ENCODE measurements at regions not wholly inside any gene's neighbourhood (a gene's known extent, or its start where the extent isn't known, plus 50 kb on each side); places are given as distances from the start of the nearest gene placed in this dataset.
A peak's percentile ranks its signal among the peaks of the same experiment; 100 is the strongest.

DNA sequence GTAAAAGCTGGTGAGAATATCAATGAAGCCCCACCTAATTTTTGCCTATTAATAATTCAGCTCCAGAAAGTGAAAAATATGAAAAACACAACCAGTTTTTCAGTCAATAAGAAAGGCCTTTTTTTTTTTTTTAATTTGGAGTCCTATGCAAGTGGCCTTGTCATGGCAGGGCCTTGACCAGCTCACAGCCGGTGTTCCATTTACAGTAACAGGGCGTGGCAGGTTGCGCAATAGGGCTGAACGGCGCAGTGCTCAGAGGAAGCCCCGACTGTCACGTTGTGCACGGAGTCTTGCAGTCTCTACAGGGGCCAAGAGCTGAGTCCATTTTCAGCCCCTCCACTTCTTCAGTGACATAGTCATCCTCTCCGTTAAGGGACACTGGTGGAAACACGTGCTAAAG lies 184.1 kb upstream of the FN1 start:
- Histone ChIP-seq H3K9me2 (ENCODE audit: insufficient read depth, low read length) (no peaks in the 10 kb centered on the region), H3K9ac (ENCODE audit: low read length) (no peak overlapping the region), H4K20me1 (ENCODE audit: insufficient read depth) (no peaks in the 10 kb centered on the region), H3K27ac (ENCODE audit: low read length) (peak overlapping the region; percentile 9), H3K9me3 (ENCODE audit: low read length) (no peaks in the 10 kb centered on the region), H3K36me3 (ENCODE audit: insufficient read depth, low read length) (no peaks in the 10 kb centered on the region), H3F3A (ENCODE audit: insufficient read depth, low read length, poor library complexity, severe bottlenecking) (no peaks in the 10 kb centered on the region), H3K4me2 (ENCODE audit: low read length) (no peak overlapping the region), H3K79me2 (replicated peaks; ENCODE audit: insufficient read depth, low read length) (no peaks in the 10 kb centered on the region), H3K4me3 (ENCODE audit: low read length) (peak overlapping the region; percentile 37), H3K27me3 (ENCODE audit: insufficient read depth, low read depth, low read length) (no peaks in the 10 kb centered on the region), H2AFZ (ENCODE audit: low read depth, low read length) (peak overlapping the region; percentile 23)
- no peak for TF ChIP-seq TAF1 (IDR thresholded peaks at IDR 0.05; ENCODE audit: low read depth)
- TF ChIP-seq SMC3 (conservative IDR thresholded peaks at IDR 0.05; ENCODE audit: poor library complexity) = no peak
- TF ChIP-seq EZH2 (IDR thresholded peaks at IDR 0.05; ENCODE audit: borderline replicate concordance, insufficient read depth, low read length, poor library complexity, severe bottlenecking) = no peak
- TF ChIP-seq, protein P1, sequence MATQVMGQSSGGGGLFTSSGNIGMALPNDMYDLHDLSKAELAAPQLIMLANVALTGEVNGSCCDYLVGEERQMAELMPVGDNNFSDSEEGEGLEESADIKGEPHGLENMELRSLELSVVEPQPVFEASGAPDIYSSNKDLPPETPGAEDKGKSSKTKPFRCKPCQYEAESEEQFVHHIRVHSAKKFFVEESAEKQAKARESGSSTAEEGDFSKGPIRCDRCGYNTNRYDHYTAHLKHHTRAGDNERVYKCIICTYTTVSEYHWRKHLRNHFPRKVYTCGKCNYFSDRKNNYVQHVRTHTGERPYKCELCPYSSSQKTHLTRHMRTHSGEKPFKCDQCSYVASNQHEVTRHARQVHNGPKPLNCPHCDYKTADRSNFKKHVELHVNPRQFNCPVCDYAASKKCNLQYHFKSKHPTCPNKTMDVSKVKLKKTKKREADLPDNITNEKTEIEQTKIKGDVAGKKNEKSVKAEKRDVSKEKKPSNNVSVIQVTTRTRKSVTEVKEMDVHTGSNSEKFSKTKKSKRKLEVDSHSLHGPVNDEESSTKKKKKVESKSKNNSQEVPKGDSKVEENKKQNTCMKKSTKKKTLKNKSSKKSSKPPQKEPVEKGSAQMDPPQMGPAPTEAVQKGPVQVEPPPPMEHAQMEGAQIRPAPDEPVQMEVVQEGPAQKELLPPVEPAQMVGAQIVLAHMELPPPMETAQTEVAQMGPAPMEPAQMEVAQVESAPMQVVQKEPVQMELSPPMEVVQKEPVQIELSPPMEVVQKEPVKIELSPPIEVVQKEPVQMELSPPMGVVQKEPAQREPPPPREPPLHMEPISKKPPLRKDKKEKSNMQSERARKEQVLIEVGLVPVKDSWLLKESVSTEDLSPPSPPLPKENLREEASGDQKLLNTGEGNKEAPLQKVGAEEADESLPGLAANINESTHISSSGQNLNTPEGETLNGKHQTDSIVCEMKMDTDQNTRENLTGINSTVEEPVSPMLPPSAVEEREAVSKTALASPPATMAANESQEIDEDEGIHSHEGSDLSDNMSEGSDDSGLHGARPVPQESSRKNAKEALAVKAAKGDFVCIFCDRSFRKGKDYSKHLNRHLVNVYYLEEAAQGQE (IDR thresholded peaks at IDR 0.05; ENCODE audit: borderline replicate concordance) = no peak
- TF ChIP-seq EP300 (conservative IDR thresholded peaks at IDR 0.05; ENCODE audit: poor library complexity, severe bottlenecking) = no peak
- TF ChIP-seq POLR2AphosphoS5 (IDR thresholded peaks at IDR 0.05) = no peak
- TF ChIP-seq MXI1 (conservative IDR thresholded peaks at IDR 0.05; ENCODE audit: poor library complexity, severe bottlenecking) = no peak
- TF ChIP-seq, protein P2, sequence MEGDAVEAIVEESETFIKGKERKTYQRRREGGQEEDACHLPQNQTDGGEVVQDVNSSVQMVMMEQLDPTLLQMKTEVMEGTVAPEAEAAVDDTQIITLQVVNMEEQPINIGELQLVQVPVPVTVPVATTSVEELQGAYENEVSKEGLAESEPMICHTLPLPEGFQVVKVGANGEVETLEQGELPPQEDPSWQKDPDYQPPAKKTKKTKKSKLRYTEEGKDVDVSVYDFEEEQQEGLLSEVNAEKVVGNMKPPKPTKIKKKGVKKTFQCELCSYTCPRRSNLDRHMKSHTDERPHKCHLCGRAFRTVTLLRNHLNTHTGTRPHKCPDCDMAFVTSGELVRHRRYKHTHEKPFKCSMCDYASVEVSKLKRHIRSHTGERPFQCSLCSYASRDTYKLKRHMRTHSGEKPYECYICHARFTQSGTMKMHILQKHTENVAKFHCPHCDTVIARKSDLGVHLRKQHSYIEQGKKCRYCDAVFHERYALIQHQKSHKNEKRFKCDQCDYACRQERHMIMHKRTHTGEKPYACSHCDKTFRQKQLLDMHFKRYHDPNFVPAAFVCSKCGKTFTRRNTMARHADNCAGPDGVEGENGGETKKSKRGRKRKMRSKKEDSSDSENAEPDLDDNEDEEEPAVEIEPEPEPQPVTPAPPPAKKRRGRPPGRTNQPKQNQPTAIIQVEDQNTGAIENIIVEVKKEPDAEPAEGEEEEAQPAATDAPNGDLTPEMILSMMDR (IDR thresholded peaks at IDR 0.05; ENCODE audit: poor library complexity, severe bottlenecking) = no peak
- no peak for TF ChIP-seq RAD21 (conservative IDR thresholded peaks at IDR 0.05)

- no peaks in the 10 kb centered on the region for H4K20me1 ChIP-seq (ENCODE audit: insufficient read depth)
- peak overlapping the region; percentile 37 for H3K4me3 ChIP-seq (ENCODE audit: low read length)
- H3K36me3 ChIP-seq (ENCODE audit: insufficient read depth, low read length) = no peaks in the 10 kb centered on the region
- no peaks in the 10 kb centered on the region for H3K9me3 ChIP-seq (ENCODE audit: low read length)
- peak overlapping the region; percentile 70 for H3K4me2 ChIP-seq (ENCODE audit: low read length)
- no peaks in the 10 kb centered on the region for H3F3A ChIP-seq (ENCODE audit: insufficient read depth, low read length, poor library complexity, severe bottlenecking)
- peak overlapping the region; percentile 23 for H2AFZ ChIP-seq (ENCODE audit: low read depth, low read length)
- H3K9ac ChIP-seq (ENCODE audit: low read length) = no peak overlapping the region
- peak; percentile 34 for TF ChIP-seq POLR2AphosphoS5 (IDR thresholded peaks at IDR 0.05)
- TF ChIP-seq, protein P2 (IDR thresholded peaks at IDR 0.05; ENCODE audit: poor library complexity, severe bottlenecking) = no peak
- peak; percentile 20 for TF ChIP-seq EP300 (conservative IDR thresholded peaks at IDR 0.05; ENCODE audit: poor library complexity, severe bottlenecking)
- TF ChIP-seq SMC3 (conservative IDR thresholded peaks at IDR 0.05; ENCODE audit: poor library complexity) = no peak
- no peaks in the 10 kb centered on the region for H3K9me2 ChIP-seq (ENCODE audit: insufficient read depth, low read length)
- no peaks in the 10 kb centered on the region for H3K27me3 ChIP-seq (ENCODE audit: insufficient read depth, low read depth, low read length)
- no peaks in the 10 kb centered on the region for H3K79me2 ChIP-seq (replicated peaks; ENCODE audit: insufficient read depth, low read length)
- H3K27ac ChIP-seq (ENCODE audit: low read length) = peak overlapping the region; percentile 9
Observed at GRCh38 chr2:215619022-215619958, 183.4 kb upstream of the FN1 start.

Measured in neural cell (in vitro differentiated cells).